Keratinocyte (primary cell): ENCODE measurements at regions not wholly inside any gene's neighbourhood (a gene's known extent, or its start where the extent isn't known, plus 50 kb on each side); places are given as distances from the start of the nearest gene placed in this dataset.

Source experiments
- EZH2 ChIP-seq: IDR thresholded peaks from one replicate; pipeline ENCODE4 v1.6.1; 2012; ENCODE audit warnings: inconsistent platforms, mild to moderate bottlenecking, low read length, moderate library complexity
- TF ChIP-seq, protein P1 (sequence below), 3 experiments: IDR thresholded peaks in 1 of 3; conservative IDR thresholded peaks in 1 of 3; optimal IDR thresholded peaks in 1 of 3; 2 replicates in 2 of 3; 3 replicates in 1 of 3; pipeline versions ENCODE3 to v1.5.1; 2011; ENCODE audit warnings: low read length in 3 of 3, mild to moderate bottlenecking in 3 of 3, moderate library complexity in 2 of 3, control low read depth in 1 of 3, inconsistent platforms in 1 of 3; ENCODE audit not compliant: insufficient read depth in 2 of 3; ENCODE audit errors: extremely low read depth in 1 of 3

DNA sequence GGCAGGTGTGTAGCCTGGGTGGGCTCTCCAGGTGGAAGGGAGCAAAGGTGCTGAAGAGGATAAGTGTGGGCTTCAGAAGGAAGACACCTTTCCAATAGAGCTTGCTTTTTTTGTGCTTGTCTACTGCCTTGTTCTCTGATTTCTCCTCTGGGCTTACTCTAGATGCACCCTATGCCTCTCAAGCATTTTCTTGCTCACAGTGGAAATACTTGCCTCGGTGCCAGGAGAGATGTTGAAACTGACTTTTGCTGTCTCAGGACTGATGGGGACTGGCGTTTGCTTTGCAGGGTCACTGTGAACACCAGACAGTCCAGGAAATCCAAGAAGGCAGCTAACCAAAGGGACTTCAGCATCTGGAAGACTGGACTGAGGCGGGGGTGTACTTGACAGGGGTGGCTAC, 187.9 kb downstream of the SNX10 start:
- TF ChIP-seq, protein P1, sequence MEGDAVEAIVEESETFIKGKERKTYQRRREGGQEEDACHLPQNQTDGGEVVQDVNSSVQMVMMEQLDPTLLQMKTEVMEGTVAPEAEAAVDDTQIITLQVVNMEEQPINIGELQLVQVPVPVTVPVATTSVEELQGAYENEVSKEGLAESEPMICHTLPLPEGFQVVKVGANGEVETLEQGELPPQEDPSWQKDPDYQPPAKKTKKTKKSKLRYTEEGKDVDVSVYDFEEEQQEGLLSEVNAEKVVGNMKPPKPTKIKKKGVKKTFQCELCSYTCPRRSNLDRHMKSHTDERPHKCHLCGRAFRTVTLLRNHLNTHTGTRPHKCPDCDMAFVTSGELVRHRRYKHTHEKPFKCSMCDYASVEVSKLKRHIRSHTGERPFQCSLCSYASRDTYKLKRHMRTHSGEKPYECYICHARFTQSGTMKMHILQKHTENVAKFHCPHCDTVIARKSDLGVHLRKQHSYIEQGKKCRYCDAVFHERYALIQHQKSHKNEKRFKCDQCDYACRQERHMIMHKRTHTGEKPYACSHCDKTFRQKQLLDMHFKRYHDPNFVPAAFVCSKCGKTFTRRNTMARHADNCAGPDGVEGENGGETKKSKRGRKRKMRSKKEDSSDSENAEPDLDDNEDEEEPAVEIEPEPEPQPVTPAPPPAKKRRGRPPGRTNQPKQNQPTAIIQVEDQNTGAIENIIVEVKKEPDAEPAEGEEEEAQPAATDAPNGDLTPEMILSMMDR (optimal IDR thresholded peaks at IDR 0.05 in 1 of 3, IDR thresholded peaks at IDR 0.05 in 1 of 3, conservative IDR thresholded peaks at IDR 0.05 in 1 of 3; ENCODE audit: extremely low read depth in 1 of 3, insufficient read depth in 2 of 3, low read length in 3 of 3) = no peak
- no peak for TF ChIP-seq EZH2
